Fibroblast of lung (primary cell): ENCODE measurements at regions not wholly inside any gene's neighbourhood (a gene's known extent, or its start where the extent isn't known, plus 50 kb on each side); places are given as distances from the start of the nearest gene placed in this dataset.

ENCODE experiments used
- DNase-seq, 2 donors: peaks; one replicate each; pipeline versions ENCODE4 v3.0.0 to v3.0.0-alpha.2; 2010; ENCODE audit warnings: low read depth in 2 of 2
- H2AFZ ChIP-seq: 2 replicates; pipeline ENCODE4 v1.5.1; 2012; ENCODE audit warnings: low read length, control low read depth, inconsistent platforms
- H3K27ac ChIP-seq: 2 replicates; pipeline ENCODE4 v1.5.1; 2011; ENCODE audit warnings: low read length, control low read depth; ENCODE audit not compliant: insufficient read depth
- H3K27me3 ChIP-seq: 2 replicates; pipeline ENCODE4 v1.5.1; 2011; ENCODE audit warnings: mild to moderate bottlenecking, low read length; ENCODE audit not compliant: control insufficient read depth, insufficient read depth
- H3K36me3 ChIP-seq: 2 replicates; pipeline ENCODE4 v1.5.1; 2011; ENCODE audit warnings: low read length; ENCODE audit not compliant: control insufficient read depth, insufficient read depth
- H3K4me1 ChIP-seq: 2 replicates; pipeline ENCODE4 v1.5.1; 2011; ENCODE audit warnings: low read length; ENCODE audit not compliant: control insufficient read depth, insufficient read depth; ENCODE audit errors: extremely low read depth
- H3K4me2 ChIP-seq: 2 replicates; pipeline ENCODE4 v1.5.1; 2011; ENCODE audit warnings: low read length, control low read depth; ENCODE audit not compliant: insufficient read depth; ENCODE audit errors: extremely low read depth
- H3K4me3 ChIP-seq, 4 experiments: fragments of 200-600 bp in 1 of 4; sonication (generic) in 1 of 4; replicated peaks in 1 of 4; 2 replicates each; pipeline ENCODE4 v1.5.1; 2011 to 2016; ENCODE audit warnings: low read length in 4 of 4, low read depth in 3 of 4, mild to moderate bottlenecking in 3 of 4, control low read depth in 2 of 4, inconsistent platforms in 1 of 4, mixed read lengths in 1 of 4; ENCODE audit not compliant: insufficient read depth in 1 of 4; ENCODE audit errors: control extremely low read depth in 1 of 4
- H3K79me2 ChIP-seq: 2 replicates; pipeline ENCODE4 v1.5.1; 2012; ENCODE audit warnings: mild to moderate bottlenecking, low read length, inconsistent platforms; ENCODE audit not compliant: control insufficient read depth, insufficient read depth
- H3K9ac ChIP-seq: 2 replicates; pipeline ENCODE4 v1.5.1; 2011; ENCODE audit warnings: mild to moderate bottlenecking, low read length, control low read depth; ENCODE audit not compliant: insufficient read depth
- H3K9me3 ChIP-seq: 2 replicates; pipeline ENCODE4 v1.5.1; 2012; ENCODE audit warnings: low read depth, low read length; ENCODE audit not compliant: control insufficient read depth, insufficient read depth
- H4K20me1 ChIP-seq: 2 replicates; pipeline ENCODE4 v1.5.1; 2011; ENCODE audit warnings: low read length; ENCODE audit not compliant: control insufficient read depth, insufficient read depth; ENCODE audit errors: extremely low read depth
- EZH2 ChIP-seq: IDR thresholded peaks from 2 replicates; pipeline ENCODE4 v1.5.1; 2012; ENCODE audit warnings: low read length, control low read depth, mild to moderate bottlenecking; ENCODE audit errors: missing control alignments
- TF ChIP-seq, protein P1 (sequence below), 2 donors: IDR thresholded peaks in 1 of 2; conservative IDR thresholded peaks in 1 of 2; 1 replicate in 1 of 2; 2 replicates in 1 of 2; pipeline ENCODE4 v1.5.1; 2011 to 2012; ENCODE audit warnings: low read length in 2 of 2, control low read depth in 1 of 2, inconsistent platforms in 1 of 2, low read depth in 1 of 2, mild to moderate bottlenecking in 1 of 2

DNA sequence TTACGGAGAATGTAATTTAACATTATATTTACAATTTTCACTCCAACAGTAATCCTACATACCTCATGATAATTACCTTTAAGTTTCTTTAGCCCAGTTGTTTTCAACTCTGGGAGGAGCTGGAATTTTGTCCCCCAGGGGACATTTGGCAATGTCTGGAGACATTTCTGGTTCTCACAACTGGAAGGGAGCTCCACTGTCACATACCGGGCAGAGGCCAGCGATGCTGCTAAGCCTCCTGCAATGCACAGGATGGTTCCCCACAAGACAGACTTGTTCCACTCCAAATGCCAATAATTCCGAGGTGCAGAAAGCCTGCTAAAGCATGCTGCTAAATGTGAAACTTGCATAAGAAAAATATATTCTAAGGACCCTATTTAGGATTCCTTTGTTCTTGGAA, 251.1 kb upstream of the IRX5 start:
- no peaks in the 10 kb centered on the region for H3K27me3 ChIP-seq
- no peak overlapping the region for H3K4me3 ChIP-seq
- no peak for DNase-seq
- no peak overlapping the region for H3K27ac ChIP-seq
- no peaks in the 10 kb centered on the region for H4K20me1 ChIP-seq
- no peaks in the 10 kb centered on the region for H3K36me3 ChIP-seq
- H3K79me2 ChIP-seq = no peaks in the 10 kb centered on the region
- H3K4me2 ChIP-seq = no peak overlapping the region
- no peak overlapping the region for H2AFZ ChIP-seq
- TF ChIP-seq, protein P1, sequence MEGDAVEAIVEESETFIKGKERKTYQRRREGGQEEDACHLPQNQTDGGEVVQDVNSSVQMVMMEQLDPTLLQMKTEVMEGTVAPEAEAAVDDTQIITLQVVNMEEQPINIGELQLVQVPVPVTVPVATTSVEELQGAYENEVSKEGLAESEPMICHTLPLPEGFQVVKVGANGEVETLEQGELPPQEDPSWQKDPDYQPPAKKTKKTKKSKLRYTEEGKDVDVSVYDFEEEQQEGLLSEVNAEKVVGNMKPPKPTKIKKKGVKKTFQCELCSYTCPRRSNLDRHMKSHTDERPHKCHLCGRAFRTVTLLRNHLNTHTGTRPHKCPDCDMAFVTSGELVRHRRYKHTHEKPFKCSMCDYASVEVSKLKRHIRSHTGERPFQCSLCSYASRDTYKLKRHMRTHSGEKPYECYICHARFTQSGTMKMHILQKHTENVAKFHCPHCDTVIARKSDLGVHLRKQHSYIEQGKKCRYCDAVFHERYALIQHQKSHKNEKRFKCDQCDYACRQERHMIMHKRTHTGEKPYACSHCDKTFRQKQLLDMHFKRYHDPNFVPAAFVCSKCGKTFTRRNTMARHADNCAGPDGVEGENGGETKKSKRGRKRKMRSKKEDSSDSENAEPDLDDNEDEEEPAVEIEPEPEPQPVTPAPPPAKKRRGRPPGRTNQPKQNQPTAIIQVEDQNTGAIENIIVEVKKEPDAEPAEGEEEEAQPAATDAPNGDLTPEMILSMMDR (conservative IDR thresholded peaks at IDR 0.05 in 1 of 2, IDR thresholded peaks at IDR 0.05 in 1 of 2; ENCODE audit: low read depth in 1 of 2, low read length in 2 of 2) = no peak
- TF ChIP-seq EZH2 = no peak
- H3K9me3 ChIP-seq = no peaks in the 10 kb centered on the region
- H3K9ac ChIP-seq = no peak overlapping the region
- H3K4me1 ChIP-seq = no peaks in the 10 kb centered on the region

DNA sequence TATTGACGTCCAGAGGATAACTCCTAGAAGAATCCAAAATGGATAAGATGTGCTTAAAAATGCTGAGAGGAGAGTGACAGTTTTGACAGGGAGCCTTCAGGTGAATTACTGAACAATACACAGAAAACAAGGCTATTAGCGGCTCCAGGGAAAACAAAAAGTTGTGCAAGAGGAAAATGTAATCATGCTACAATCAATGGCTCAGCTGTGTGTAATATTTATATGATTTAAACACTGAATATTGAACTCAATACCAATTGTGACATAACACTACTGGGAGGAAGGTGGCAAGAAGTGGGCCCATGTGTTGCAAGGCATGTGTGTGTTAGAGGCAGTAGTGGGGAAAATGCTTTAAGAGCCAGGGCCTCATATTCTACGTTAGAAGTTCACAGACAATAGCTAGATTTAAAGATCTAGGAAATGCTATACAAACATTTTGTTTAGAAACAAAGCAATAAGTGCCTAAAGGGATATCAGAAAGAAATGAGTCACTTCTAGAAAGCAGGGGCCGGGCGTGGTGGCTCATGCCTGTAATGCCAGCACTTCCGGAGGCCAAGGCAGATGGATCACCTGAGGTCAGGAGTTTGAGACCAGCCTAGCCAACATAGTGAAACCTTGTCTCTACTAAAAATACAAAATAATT, 253.2 kb upstream of the IRX5 start:
- H3K9me3 ChIP-seq = no peaks in the 10 kb centered on the region
- H3K27me3 ChIP-seq = no peaks in the 10 kb centered on the region
- H3K4me3 ChIP-seq = no peak overlapping the region
- no peaks in the 10 kb centered on the region for H3K79me2 ChIP-seq
- H3K27ac ChIP-seq = no peak overlapping the region
- H3K4me2 ChIP-seq = no peak overlapping the region
- no peaks in the 10 kb centered on the region for H3K4me1 ChIP-seq
- H3K36me3 ChIP-seq = no peaks in the 10 kb centered on the region
- H2AFZ ChIP-seq = no peak overlapping the region
- no peak overlapping the region for H3K9ac ChIP-seq
- DNase-seq = no peak
- no peaks in the 10 kb centered on the region for H4K20me1 ChIP-seq
- TF ChIP-seq, protein P1 (conservative IDR thresholded peaks at IDR 0.05 in 1 of 2, IDR thresholded peaks at IDR 0.05 in 1 of 2; ENCODE audit: low read depth in 1 of 2, low read length in 2 of 2) = no peak
- no peak for TF ChIP-seq EZH2

DNA sequence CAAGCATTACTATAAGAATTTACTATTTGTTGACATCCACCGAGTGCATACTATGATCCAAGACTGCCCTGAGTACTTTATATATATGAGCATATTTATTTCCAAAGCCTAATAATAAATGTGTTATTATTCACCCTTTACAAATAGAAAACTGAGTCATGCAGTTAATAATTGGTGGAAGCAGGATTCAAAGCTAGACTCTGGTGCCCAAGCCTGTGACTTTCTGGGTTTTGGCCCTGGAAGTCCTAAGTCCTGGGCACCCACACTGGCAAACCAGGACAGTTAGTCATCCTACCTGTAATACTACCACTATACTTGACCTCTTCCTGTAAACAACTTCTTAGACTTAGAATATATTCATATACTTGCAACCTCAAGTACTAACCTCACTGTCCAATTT, 257.4 kb upstream of the IRX5 start:
- Histone ChIP-seq H3K9ac (no peak overlapping the region), H3K4me2 (no peak overlapping the region), H3K36me3 (no peaks in the 10 kb centered on the region), H3K9me3 (no peaks in the 10 kb centered on the region), H3K79me2 (no peaks in the 10 kb centered on the region), H3K4me1 (no peaks in the 10 kb centered on the region), H3K27ac (no peak overlapping the region), H4K20me1 (no peaks in the 10 kb centered on the region), H3K27me3 (no peaks in the 10 kb centered on the region), H2AFZ (no peak overlapping the region), H3K4me3 (no peak overlapping the region)
- no peak for DNase-seq
- TF ChIP-seq EZH2 = no peak
- TF ChIP-seq, protein P1 (conservative IDR thresholded peaks at IDR 0.05 in 1 of 2, IDR thresholded peaks at IDR 0.05 in 1 of 2; ENCODE audit: low read depth in 1 of 2, low read length in 2 of 2) = no peak
